Fibroblast of skin of right biceps (primary cell): ENCODE measurements at regions not wholly inside any gene's neighbourhood (a gene's known extent, or its start where the extent isn't known, plus 50 kb on each side); places are given as distances from the start of the nearest gene placed in this dataset.
"Not testable (repeated sequence)": the region's sequence is repeated elsewhere in the genome, so short reads cannot be mapped to it uniquely, and the experiment has no call there.

ENCODE experiments used
- DNase-seq: peaks from one replicate; pipeline ENCODE4 v3.0.0-alpha.2; 2013

DNA sequence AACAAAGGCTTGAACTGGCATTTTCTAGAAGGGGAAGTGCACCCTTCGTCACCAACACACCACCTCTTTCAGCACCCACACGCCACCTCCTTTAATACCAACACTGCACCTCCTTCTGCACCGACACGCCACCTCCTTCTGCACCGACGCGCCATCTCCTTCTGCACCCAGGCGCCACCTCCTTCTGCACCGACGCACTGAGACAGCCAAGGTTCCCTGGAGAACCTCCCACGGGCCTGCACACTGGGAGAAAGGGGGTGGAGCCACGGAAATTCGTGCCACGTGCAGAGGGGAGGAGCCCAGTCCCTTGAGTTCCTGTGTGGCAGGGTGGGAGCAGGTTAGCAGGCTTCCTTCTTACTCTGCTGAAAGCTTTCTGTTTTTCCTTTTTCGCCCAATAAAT lies 327.9 kb upstream of the C1orf174 start:
- no peak for DNase-seq

DNA sequence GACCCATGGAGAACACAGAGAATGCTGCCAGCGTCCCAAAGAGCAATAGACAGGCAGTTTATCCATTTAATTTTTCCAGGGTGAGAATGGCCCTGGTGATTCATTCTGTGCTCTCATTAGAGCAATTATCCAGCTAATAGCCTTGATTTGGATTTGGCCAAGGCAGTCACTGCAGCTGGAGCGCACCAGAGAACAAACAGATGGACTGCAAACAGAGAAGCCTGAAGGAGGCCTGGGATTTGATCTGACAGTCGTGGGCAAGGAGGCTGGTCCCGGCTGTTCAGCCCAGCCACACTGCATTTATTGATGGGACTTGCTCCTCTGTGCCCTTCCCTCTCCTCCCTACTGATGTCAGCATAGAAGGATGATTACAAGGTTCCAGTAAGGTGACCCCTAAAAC lies 353.9 kb upstream of the C1orf174 start:
- DNase-seq, result no peak

DNA sequence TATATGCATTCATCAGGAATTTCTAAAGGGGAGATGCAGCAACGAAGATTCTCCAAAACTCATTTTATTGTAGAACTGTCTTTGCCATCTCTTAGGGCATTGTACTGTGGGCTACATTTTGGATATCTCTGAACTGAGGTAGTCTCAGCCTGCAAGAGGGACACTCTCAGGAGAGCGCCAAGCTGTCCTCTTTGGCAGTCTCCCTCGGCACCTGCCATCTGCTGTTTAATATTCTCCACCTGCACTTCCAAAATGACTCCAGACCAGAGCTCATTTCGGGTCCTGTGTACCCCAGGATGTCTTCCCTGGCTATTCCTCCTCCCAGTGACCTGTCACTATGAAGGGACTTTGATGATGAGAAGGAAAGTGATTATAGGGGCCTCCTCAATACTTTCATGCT lies 356.3 kb upstream of the C1orf174 start:
- no peak for DNase-seq

DNA sequence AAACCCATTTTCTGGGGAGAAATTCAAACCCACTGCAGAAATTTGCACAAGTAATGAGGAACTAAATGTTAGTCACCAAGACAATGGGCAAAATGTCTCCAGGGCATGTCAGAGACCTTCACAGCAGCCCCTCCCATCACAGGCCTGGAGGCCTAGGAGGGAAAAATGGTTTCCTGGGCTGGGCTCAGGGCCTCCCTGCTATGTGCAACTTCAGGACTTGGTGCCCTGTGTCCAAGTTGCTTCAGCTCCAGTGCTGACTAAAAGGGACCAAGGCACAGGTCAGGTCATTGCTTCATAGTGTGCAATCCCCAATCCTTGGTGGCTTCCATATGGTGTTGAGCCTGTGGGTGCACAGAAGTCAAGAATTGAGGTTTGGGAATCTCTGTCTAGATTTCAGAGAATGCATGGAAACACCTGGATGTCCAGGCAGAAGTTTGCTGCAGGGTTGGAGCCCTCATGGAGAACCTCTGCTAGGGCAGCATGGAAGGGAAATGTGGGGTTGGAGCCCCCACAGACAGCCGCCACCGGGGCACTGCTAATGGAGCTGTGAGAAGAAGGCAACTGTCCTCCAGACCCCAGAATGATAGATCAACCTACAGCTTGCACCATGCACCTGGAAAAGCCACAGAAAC lies 358.2 kb upstream of the C1orf174 start:
- DNase-seq, result not testable (repeated sequence)

DNA sequence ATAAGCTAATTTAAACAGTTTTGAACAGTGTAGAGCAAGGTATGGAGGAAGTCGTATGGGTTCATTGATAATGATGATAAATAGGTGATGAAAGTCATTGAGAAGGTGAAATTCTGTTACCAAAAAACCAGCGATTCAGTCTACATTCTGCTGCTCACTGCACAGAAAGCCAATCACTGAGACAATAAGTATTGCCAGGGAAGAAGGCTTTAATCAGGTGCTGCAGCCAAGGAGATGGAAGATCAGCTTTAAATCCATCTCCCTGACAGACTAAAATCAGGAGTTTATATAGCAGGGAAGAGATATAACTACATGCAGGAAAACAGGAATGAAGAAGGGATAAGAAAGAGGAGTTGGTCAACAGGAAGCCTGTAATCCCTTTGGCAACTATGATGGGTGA lies 361.3 kb upstream of the C1orf174 start:
- DNase-seq, result no peak

DNA sequence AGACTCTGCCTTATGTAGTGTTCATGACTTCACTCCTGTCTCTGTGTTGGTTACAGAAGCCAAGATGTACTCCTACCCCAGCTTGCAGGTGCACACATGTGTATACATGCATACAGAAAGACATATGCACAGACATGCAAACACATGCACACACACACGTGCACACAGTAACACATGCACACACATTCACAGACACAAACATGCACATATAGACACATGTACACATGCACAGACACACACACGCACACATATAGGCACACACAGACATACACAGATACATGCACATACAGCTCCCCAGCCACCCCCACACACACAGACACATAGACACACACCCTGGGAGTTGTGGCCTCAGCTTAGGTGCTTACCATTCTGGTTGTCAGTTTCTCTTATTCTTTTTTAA lies 362.6 kb upstream of the C1orf174 start:
- DNase-seq, result no peak

DNA sequence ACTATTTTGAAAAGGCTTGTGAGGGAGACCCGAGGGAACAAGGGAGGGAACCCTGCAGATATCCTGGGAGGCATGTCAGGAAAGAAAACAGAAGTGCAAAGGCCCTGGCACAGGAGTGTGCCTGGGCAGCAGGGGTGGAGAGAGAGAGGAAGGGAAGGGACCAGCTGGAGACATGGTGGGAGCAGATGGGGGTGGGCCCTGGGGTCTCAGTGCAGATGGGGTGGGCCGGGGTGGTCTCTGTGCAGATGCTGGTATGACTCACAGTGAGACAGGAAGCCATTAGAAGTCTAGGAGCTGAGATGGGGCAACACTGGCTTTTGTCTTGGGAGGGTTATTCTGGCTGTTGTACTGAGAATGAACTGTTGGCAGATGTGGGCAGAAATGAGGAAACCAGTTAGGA lies 363.6 kb upstream of the C1orf174 start:
- no peak for DNase-seq

DNA sequence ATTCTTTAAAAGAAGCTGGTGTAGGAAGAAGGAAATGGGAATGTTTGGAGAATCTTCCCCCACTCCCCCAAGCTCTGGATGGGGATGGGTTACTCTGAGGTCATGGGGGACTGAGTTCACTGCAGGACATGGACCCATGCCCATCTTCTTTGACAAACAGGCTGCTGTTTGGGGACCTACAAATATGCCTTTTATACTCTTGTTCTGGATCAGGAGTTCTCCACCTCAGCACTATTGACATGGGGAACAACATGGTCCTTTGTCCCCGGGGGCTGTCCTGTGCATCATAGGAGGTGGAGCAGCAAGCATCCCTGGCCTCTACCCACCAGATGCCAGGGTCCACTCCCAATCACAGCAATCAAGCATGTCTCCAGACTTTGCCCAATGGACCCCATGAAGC lies 365.8 kb upstream of the C1orf174 start:
- DNase-seq, result no peak

DNA sequence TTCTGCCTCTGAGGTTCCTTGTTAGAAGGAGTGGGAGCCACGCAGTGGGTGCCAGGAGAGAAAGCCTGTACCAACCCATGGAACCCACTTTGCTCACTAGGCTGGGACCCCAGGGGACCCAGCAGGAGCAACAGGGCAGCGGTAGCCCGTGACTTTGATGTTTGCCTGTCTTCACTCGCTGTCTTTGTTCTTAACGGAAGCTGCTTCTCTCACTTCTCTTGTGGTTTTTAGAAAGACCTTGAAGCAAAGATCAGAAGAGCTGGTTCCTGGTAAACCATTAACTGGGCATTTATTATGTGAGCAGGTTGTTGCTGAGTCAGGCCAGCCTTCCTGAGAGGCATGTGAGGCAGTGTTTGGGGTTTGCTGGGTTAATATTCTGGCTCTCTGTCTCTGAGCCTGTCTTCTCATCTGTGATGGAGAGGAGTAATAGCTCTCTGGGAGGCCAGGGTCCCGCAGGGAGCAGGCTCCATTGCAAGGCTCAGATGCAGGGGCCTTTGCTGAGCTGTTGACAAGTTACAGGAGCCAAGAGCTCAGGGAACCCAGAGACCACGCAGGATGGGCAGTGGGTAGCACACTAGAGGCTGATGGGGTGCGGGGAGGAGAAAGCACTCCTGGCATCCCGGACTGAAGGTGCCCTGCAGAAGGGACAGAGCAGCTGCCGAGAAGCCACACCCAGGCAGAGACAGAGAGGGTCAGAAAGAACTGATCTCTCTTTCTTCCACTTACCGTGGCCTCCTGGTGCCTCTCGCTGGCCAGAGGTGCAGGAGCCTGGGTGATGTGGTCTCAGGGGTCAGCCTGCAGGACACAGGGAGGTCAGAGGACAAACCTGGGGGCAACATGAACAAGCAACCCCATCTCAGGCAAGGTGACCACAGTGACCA lies 367.5 kb upstream of the C1orf174 start:
- no peak for DNase-seq

DNA sequence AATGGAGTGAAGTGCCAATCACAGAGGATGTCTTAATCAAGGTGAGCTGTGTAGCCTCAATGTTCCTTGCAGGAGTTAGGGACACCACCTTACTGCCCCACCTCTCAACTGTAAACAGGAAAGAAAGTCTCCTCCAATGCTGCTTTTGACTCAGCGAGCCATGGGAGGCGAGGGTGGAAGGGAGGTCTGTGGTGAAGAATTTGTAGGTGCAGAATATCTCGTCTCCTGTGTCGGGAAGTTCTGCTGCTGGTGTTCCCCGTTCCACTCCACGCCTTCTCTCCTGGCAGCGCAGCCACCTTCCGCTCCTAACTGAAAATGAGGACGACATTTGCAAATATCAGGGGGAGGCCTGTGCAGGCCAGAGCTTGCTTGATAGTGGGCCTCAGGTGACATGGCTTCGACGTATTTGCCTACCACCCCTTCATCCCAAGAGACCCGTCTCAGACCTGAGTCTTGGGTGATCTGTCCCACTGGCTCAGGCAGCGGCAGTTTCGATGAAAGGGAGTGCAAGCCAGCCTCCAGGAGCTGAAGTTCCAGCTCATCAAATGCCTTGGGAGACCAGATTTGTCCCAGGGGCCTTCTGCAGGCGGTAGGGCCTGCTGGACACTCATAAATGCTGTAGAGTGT lies 368.3 kb upstream of the C1orf174 start:
- no peak for DNase-seq

DNA sequence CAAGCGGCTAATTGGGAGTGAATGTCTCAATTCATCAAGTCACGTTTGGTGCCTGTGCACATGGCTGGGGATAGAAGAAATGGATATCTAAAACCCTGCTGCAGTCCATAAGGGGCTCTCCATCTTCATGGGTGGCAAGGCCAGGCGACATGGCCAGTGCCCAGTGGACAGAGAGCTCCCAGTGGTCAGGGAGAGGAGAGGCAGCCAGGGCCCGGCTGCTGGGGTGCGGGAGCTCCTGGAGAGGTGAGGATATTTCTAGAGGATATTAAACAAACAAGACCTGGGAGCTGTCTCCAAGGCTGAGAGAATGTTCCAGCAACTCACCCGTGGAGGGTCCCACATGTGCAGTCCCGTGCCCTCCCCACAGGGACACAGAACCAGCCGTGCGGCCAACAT lies 368.8 kb upstream of the C1orf174 start:
- no peak for DNase-seq

DNA sequence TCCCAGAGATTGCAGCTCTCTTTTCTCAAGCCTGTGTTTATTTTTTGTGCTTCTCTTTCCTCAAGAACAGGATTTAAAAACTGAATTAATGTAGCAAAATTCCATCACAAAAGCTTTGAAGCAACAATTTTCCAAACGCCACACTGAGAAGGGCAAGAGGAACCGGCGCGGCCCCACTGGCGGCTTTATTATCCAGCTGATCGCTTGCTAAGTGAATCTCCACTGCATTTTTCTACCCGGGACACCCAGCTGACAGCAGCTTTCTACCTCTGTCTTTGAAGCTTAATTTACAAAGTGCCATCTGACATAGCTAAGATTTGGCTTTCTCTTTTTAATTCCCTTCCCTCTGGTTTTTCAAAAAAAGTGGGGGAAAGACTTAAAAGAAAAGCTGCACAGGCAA lies 369.3 kb upstream of the C1orf174 start:
- DNase-seq, result no peak

DNA sequence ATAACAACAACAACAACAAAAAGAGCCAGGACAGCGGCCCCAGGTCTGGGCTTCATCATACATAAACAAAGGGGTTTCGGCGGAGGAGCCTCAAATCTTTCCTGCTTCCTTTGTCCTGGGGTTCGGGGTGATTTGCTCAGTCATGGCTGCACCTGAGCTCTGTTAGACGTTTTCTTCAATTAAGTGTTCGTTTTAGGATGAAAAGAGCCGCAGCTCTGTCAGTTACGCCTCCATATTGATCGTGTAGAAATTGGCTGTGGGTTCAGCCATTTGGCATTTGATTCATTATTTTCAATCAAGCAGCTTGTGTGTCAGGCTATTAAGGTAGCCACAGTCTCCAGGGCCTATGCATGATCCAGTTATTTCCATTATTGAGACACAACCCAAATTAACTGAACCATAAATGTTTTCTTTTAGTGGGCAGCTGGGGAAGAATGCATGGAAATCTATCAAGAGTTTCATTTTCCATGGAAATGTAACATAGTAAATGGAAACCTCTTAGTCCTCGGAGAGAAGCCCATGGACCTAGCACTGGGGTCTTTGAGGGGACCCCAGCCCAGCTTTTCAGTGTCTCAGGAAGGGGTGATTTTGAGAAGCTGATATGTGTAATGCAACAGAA lies 370.0 kb upstream of the C1orf174 start:
- no peak for DNase-seq

DNA sequence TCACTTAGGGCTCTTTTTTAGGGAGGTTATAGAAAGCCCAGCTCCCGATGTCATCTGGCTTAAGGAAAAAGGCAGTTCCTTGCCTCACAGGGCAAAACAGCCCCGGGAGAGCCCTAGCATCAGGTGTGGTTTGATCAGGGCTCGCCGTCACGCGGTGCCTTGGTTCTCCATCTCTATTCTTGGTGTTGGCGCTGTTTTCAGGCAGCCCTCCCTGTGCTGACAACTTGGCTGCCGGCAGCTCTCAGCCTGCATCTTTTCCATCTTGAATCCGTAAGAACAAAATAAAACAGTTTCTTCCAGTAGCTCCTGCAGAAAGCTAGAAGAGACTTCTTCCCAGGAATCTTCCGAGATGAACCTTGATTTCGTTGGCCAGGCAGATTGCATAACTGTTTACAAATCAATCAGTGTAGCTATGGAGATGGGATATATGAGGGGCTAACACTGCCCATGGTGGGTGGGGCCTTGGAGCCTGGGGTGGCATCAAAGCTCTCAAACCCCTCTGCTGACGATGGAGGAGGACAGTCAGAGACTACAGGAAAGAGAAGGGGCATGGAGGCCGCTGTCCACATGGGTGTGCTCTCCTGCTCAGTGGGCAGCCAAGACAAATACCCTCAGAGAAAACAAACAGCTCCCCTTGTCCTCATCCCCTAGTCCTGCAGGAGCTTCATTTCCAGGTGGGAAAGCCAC lies 370.7 kb upstream of the C1orf174 start:
- DNase-seq, result no peak

DNA sequence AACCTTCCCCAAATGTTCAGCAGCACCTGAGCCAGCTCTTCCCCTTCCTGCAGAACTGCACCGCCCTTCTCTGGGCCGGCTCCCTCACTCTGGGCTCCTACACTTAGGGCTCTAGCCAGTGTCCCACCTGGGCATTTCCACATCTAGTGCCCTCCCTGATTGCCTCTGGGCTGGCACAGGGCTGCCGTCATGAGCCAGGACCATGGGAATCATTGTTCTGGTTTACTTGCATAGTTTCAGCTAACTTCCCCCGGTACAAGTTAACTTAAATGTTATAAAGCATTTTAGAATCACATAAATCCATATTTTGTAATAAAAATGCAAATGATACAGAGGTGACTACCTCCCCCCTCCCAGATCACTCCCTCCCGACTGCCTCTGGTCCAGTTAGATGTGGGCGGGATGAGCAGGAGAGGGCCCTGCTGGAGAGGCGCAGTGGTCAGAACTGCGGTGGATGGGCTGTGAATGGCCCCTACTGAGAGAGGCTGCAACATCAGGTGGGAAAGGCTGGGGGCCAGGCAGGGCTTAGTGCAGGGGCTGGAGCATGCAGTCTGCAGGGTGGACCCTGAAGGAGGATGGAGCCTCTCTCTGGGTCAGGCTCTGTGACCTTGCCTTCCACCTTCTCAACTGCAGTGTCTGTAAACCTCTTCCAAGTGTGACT lies 371.4 kb upstream of the C1orf174 start:
- DNase-seq, result no peak

DNA sequence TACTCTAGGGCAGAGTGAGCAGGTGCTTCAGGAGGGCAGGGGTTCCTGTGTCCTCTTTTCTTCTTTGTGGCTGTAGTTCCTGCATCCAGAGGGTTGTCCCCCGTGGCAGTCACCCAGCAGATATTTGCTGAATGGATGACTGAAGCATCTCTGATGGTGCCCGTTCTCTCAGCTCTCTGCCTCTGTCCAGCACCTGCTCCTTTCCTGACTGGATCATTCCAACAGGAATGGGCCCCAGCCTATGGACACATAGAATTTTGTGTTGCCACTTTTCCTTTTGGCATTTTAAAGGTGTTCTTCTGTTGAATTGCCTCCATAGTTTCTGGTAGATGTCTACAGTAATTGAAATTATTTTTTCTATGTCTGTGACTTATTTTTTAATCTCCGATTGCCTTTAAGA lies 372.5 kb upstream of the C1orf174 start:
- no peak for DNase-seq

DNA sequence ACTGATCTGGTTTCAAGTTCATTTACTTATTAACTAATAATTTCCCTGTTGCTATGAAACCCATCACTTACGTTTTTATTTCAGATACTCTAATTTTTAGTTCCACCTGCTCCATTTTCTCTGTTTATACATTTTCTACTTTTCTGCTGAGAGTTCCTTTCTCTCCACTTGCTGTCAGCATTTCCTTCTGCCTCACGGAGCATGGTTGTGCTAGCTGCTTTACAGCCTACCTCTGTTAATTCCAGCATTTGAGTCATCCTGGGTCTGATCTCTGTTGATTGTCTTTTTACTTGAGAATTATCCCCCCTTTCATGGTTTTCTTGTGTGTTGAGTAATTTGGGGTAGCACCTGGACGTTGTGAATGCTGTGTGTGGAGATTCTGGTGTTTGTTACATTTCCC lies 373.2 kb upstream of the C1orf174 start:
- no peak for DNase-seq

DNA sequence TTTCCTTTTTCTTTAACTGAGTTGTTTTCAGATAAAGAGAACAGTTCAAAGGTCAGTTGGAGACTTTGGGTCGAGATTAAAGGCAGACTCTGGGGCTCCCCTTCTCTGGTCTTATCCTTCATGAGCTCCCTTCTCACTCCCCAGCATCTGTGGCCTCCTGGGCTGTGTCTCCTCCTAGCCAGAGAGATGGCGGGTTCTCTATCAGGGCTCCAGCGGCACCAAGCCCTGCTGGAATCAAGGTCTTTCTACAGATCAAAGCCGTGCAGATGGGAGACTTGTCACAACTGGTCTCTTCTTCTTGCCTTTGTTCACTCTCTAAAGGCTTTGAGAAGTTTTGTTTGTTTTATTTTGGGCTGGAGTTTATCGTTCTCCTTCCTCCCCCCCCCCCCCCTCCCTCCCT lies 373.7 kb upstream of the C1orf174 start:
- DNase-seq, result no peak

DNA sequence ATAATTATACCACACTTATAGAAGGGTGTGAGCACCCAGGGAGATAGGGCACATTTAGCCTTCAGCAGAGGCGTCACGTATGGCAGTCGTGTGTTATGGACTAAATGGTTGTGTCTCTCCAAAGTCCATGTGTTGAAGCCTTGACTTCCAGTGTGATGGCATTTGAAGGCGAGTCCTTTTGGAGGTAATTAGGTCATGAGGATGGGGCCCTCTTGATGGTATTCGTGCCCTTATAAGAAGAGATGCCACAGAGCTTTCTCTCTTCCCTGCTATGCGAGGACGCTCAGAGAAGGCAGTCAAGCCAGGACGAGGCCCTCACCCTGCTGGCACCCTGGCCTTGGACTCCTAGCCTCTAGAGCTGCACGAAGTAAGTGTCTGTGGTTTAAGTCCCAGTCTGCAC lies 375.0 kb upstream of the C1orf174 start:
- DNase-seq, result no peak

DNA sequence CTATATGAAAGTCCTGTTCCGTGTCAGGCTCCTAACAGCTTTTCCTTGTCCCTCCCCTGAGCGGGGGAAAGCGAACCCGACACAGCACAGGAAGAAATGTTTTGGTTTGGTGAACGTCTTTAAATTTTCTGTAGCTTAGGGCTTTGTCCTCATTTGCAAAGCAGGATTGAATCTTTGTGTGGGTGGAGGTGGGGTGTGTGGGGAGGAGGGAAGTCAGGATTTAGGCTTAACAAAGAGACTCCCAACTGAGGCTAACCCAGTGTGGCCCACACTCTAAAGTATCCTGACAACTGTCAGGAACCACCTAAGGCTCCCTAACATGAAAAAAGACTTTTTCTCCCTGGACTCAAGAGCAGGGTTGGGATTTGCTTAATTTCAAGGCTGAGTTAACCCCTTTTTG lies 376.2 kb upstream of the C1orf174 start:
- no peak for DNase-seq

DNA sequence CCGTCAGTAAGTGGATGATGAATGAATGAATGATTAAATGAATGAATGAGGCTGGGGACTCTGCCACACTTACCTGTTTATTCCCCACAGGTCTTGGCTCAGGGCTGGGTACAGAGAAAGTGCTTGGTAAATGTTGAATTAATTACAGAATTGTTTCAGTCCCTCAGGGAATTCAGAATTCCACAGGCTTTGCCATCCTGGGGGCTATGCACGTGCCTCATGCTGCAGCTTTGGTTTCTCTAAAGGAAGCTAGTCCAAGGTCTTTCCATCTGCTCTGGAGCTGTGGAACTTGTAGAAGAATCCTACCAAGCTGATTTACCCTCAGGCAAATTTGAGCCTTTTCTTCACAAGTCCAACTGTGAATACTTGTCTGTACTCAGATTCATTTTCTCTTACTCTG lies 376.8 kb upstream of the AJAP1 start:
- DNase-seq, result no peak

DNA sequence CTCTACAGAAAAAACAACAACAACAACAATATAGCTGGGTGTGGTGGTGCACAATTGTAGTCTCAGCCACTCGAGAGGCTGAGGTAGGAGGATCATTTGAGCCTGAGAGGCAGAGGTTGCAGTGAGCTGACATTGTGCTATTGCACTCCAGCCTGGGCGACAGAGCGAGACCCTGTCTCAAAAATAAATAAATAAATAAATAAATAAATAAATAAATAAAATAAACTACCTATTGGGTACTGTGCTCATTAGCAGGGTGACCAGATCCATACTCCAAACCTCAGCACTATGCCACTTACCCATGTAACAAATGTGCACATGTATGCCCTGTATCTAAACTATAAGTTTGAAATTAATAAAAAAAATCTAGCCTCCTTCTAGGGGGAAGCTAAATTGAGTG lies 369.4 kb upstream of the AJAP1 start:
- no peak for DNase-seq

DNA sequence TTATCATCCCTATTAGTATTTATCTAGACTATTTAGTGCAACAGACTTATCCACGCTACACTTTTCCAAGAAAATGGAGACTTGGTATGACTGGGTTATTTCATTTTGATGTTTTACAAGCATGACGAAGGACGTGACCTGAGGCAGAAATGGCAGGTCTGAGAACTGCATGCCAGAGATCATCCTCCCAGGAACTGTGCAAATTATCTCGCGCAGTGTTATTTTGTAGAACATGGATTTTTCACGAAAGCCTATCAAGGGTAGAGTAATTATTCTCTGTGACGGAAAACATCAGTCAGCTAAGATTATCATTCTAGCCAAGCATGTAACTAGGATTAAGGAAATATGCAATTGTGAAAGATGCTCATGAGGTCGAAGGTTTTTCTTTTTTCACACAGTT lies 361.5 kb upstream of the AJAP1 start:
- DNase-seq, result no peak
